ENCODE measurements at regions not wholly inside any gene's neighbourhood (a gene's known extent, or its start where the extent isn't known, plus 50 kb on each side); places are given as distances from the start of the nearest gene placed in this dataset.

- peaks cover 8% of the 10 kb centered on the region for H3K4me1 ChIP-seq
- H3K9me3 ChIP-seq, result no peaks in the 10 kb centered on the region
- ChIA-PET POLR2A (no interaction called here), CTCF (no interaction called here)
- no peak for DNase-seq (ENCODE audit: low read depth in 1 of 2, low spot score in 1 of 2)
- no peak for TF ChIP-seq ESRRA (IDR thresholded peaks at IDR 0.05; ENCODE audit: borderline replicate concordance, low read length)
- TF ChIP-seq, protein P1, sequence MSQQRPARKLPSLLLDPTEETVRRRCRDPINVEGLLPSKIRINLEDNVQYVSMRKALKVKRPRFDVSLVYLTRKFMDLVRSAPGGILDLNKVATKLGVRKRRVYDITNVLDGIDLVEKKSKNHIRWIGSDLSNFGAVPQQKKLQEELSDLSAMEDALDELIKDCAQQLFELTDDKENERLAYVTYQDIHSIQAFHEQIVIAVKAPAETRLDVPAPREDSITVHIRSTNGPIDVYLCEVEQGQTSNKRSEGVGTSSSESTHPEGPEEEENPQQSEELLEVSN (IDR thresholded peaks at IDR 0.05; ENCODE audit: borderline replicate concordance, low read depth), result no peak
- ATAC-seq, result no peak
- H3K4me2 ChIP-seq, result no peak overlapping the region
- WGBS (ENCODE audit: missing lambda C conversion rate), result 5% methylated on average over 1 of the region's 1 CpG
- no peak overlapping the region for H3K4me3 ChIP-seq
- H3K27ac ChIP-seq, result no peak overlapping the region
- FAIRE-seq, result no peak
Measured at GRCh38 chr6:23170049-23170448, 600.7 kb downstream of the HDGFL1 start.

DNA sequence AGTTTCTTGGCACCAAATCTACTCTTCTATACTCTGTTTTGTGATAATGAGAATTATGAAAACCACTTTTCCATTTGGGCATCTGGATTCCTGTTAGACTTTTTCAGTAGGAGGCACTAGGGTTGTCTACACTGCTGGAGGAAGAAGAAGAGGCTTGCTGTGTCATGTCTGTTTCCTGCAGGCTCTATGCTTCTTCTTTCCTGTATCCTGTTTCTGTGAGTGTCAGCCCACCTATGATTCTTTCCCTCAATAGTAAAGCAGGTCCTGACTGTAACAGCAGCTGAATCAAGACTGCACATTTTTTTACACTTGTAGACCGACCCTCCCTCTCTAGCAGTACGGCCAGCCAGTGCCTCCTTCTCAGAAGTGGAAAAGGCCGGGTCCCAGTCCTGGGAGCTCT, 603.9 kb downstream of the HDGFL1 start:
- Histone ChIP-seq H3K27ac (no peak overlapping the region), H3K9me3 (no peaks in the 10 kb centered on the region), H3K4me2 (no peak overlapping the region), H3K4me1 (peaks cover 13% of the 10 kb centered on the region), H3K4me3 (no peak overlapping the region)
- 38% methylated on average over 3 of the region's 3 CpGs for WGBS (ENCODE audit: missing lambda C conversion rate)
- POLR2A ChIA-PET, result no interaction called here
- FAIRE-seq (no peak), ATAC-seq (no peak), DNase-seq (ENCODE audit: low read depth in 1 of 2, low spot score in 1 of 2) (no peak)
- TF ChIP-seq BHLHE40 (IDR thresholded peaks at IDR 0.05; ENCODE audit: low read depth, low read length), result no peak
- TF ChIP-seq SMC3 (IDR thresholded peaks at IDR 0.05), result no peak
- TF ChIP-seq HDAC2 (IDR thresholded peaks at IDR 0.05), result no peak
- TF ChIP-seq GATA3 (IDR thresholded peaks at IDR 0.05; ENCODE audit: borderline replicate concordance), result no peak
- no peak for TF ChIP-seq ZNF302 (CRISPR knock-in tag; IDR thresholded peaks at IDR 0.05)
- TF ChIP-seq MYC (IDR thresholded peaks at IDR 0.05; ENCODE audit: borderline replicate concordance, low read length), result no peak
- TF ChIP-seq JUN (IDR thresholded peaks at IDR 0.05), result no peak
- TF ChIP-seq HOXA7 (CRISPR knock-in tag; IDR thresholded peaks at IDR 0.05), result no peak
- no peak for TF ChIP-seq FOSL2 (IDR thresholded peaks at IDR 0.05)
- no peak for TF ChIP-seq FOSL2 (CRISPR knock-in tag; IDR thresholded peaks at IDR 0.05)
- no peak for TF ChIP-seq RCOR1 (IDR thresholded peaks at IDR 0.05; ENCODE audit: low read depth, low read length)
- TF ChIP-seq RARB (CRISPR knock-in tag; IDR thresholded peaks at IDR 0.05), result no peak
- TF ChIP-seq REST (IDR thresholded peaks at IDR 0.05), result no peak
- no peak for TF ChIP-seq HEYL (CRISPR knock-in tag; IDR thresholded peaks at IDR 0.05)
- TF ChIP-seq ZSCAN20 (CRISPR knock-in tag; IDR thresholded peaks at IDR 0.05), result no peak
- no peak for TF ChIP-seq JUNB (IDR thresholded peaks at IDR 0.05)
- CTCF ChIA-PET, result no interaction called here

- 3% methylated on average over 7 of the region's 7 CpGs for WGBS (ENCODE audit: missing lambda C conversion rate)
- FAIRE-seq (no peak), ATAC-seq (peak; percentile 78 to 90), DNase-seq (ENCODE audit: low read depth in 1 of 2, low spot score in 1 of 2) (peak; percentile 21 to 36)
- Histone ChIP-seq H3K4me3 (no peak overlapping the region), H3K9me3 (no peaks in the 10 kb centered on the region), H3K4me2 (peak overlapping the region; percentile 71), H3K4me1 (peaks cover 13% of the 10 kb centered on the region), H3K27ac (peak overlapping the region; percentile 48 to 67; a peak in 4 of 6 replicates)
- ChIA-PET CTCF (no interaction called here), POLR2A (no interaction called here)
- TF ChIP-seq GATA3 (IDR thresholded peaks at IDR 0.05; ENCODE audit: borderline replicate concordance) (peak; percentile 22; the same call in 1 of the 2 replicates), MAZ (IDR thresholded peaks at IDR 0.05; ENCODE audit: borderline replicate concordance, low read depth, low read length) (no peak), HDAC2 (IDR thresholded peaks at IDR 0.05) (no peak), HOXB13 (CRISPR knock-in tag; IDR thresholded peaks at IDR 0.05; ENCODE audit: low read depth) (no peak), ELK1 (IDR thresholded peaks at IDR 0.05; ENCODE audit: low read depth, low read length) (no peak), NR3C1 (IDR thresholded peaks at IDR 0.05) (no peak), FOSL2 (IDR thresholded peaks at IDR 0.05) (peak; percentile 64; the same call in 1 of the 2 replicates), FOSL2 (CRISPR knock-in tag; IDR thresholded peaks at IDR 0.05) (peak; percentile 76), JUNB (IDR thresholded peaks at IDR 0.05) (peak; percentile 66), RAD21 (conservative IDR thresholded peaks at IDR 0.05 in 1 of 2, IDR thresholded peaks at IDR 0.05 in 1 of 2) (no peak), MAX (IDR thresholded peaks at IDR 0.05) (no peak), CBX2 (IDR thresholded peaks at IDR 0.05; ENCODE audit: borderline replicate concordance, low read depth) (no peak)
Measured at GRCh38 chr6:23174781-23175361, 605.5 kb downstream of the HDGFL1 start.

All from A549 (cell line).